GM19043 (cell line): ENCODE measurements at regions not wholly inside any gene's neighbourhood (a gene's known extent, or its start where the extent isn't known, plus 50 kb on each side); places are given as distances from the start of the nearest gene placed in this dataset.
A peak's percentile ranks its signal among the peaks of the same experiment; 100 is the strongest.

ENCODE experiments used
- ATAC-seq: cut with Tn5 transposase; IDR thresholded peaks from one replicate; pipeline ENCODE4 v1.9.1; 2021; ENCODE audit warnings: low read depth; ENCODE audit not compliant: unreplicated experiment

- ATAC-seq, result no peak
Observed at GRCh38 chr11:11789735-11790369, 51.9 kb upstream of the USP47 start.

- ATAC-seq, result no peak
Observed at GRCh38 chr11:11788063-11788710, 53.6 kb upstream of the USP47 start.

DNA sequence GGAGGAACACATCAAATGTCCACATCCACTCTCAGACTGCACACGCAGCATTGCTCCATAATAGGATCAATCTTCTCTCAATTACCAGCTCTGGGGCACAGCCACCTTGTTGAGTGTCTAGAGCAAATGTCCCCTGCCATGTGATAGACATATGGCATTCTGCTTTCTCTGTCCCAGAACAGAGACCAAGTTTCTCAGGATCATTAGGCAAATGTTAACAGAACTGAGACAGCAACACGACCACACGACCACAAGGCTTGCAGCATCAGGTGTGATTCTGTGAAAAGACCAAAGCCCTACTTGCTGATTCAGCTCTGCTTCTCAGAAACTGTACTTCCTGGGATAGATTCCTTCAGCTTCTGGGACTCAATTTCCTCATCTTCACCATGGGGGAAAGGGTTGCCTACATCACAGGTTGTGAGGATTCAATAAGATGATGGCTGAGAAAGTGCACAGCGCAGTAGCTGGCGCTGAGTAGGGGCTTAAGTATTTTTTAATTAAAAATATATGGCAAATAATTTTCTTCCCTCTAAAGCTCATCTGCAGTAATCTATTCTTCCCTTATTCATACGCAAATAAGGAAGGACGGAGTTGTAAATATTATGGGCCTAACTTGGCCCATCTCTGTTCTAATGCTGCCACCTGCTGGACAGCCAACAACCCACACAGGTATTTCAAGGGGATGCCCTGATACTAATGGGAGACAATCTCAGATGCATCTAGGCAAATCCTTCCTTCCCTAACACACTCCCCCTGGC, 54.3 kb upstream of the USP47 start:
- ATAC-seq, result peak; percentile 59

- no peak for ATAC-seq
Observed at GRCh38 chr11:11786771-11787170, 55.0 kb upstream of the USP47 start.

GRCh38 chr11:11786234-11786633, 55.5 kb upstream of the USP47 start:
- ATAC-seq, result no peak

DNA sequence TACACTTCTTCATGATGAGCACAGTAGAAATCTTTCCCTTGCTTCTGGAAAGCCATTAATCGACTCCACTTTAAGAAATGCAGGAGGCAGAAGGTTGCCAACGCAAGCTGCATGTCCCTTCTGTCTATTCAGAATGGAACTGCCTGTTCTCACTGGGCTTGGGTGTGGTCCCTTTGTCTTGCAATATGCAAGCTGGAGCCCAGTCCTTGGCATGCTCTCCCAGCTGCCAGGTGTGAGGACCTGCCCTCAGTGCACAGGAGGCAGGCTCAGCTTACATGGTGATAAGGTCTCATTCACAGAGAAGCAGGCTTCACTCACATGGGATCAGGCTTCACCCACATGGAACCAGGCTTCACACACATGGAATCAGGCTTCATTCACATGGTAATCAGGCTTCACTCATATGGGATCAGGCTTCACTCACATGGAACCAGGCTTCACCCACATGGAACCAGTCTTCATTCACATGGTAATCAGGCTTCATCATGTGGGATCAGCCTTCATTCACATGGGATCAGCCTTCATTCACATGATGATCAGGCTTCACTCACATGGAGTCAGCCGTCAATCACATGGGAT, 59.2 kb upstream of the USP47 start:
- no peak for ATAC-seq

GRCh38 chr11:11780858-11781257, 60.9 kb upstream of the USP47 start:
- no peak for ATAC-seq

GRCh38 chr11:11779975-11780374, 61.8 kb upstream of the USP47 start:
- ATAC-seq, result no peak

GRCh38 chr11:11777897-11778296, 63.9 kb upstream of the USP47 start:
- no peak for ATAC-seq

DNA sequence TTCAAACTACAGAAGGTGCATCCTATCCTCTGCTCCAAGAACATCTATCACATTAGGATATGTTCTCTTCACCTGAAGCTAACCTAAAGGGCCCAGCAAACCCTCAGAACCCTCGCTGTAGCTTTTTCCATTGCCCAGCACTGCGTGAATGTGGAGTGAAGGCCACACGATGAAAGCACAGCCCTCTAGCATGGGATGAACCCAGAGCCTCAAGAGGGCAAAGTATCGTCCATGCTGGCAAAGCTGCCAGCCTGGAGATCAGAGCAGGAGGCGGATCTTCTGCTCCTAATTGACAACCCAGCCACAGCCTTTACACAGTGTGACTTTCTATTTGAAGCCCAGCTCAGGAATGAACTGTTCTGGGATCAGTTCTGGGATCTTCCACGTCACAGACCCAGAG, 65.1 kb upstream of the USP47 start:
- ATAC-seq, result no peak

- no peak for ATAC-seq
Observed at GRCh38 chr11:11774928-11775327, 66.8 kb upstream of the USP47 start.

DNA sequence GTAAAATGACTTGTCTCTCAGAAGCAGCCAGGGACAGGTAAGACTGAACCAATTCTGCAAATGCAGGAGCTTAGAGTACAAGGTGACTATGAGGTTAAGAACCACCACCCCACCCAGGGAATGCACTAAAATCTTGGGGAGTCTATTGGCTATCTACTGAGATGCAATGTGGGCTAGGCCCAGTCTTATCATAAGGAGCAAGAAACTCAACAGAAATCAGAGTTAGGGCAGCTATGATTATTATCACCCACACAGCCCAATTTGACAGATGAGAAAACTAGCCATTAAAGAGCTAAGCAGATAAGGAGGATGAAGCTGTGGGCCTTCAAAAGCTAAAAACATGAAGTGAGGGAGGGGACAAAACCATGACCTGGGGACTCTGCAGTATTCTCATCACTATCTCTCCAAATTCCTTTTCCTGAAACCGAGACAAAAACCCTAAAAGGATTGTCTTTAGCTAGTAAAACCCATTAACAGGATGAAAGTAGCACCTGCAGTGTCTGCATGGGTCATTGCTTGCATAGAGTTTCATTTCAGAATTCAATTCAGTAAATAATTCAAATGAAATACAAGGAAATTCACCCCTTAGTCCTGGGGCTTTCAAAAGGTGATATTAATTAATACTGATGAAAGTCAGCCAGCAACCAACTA, 68.8 kb upstream of the USP47 start:
- ATAC-seq, result no peak

- no peak for ATAC-seq
Observed at GRCh38 chr11:11770921-11771486, 70.8 kb upstream of the USP47 start.

DNA sequence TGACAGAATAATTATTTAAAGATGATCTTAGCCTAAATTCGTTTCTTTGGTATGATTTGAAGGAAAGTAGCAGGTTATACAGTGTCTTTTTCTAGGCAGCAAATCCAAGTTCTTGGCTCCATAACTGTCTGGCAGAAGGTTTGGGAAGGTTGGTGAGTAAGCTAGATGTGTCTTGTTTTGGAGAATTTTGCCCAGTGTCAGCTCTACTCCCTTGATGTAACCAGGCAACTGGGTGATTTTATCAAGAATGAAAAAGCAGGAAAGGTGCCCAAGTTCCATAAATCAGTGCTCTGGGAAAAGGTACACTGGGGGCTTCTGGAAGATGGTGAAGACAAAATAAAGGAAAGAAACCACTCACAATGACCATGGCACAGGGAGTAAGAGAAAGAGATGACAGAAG, 71.5 kb upstream of the USP47 start:
- no peak for ATAC-seq

- no peak for ATAC-seq
Observed at GRCh38 chr11:11769782-11770181, 72.0 kb upstream of the USP47 start.

- no peak for ATAC-seq
Observed at GRCh38 chr11:11769362-11769761, 72.4 kb upstream of the USP47 start.

- no peak for ATAC-seq
Observed at GRCh38 chr11:11764423-11764803, 77.4 kb upstream of the USP47 start.

- no peak for ATAC-seq
Observed at GRCh38 chr11:11763796-11764422, 77.9 kb upstream of the USP47 start.

GRCh38 chr11:11760838-11761237, 80.9 kb upstream of the USP47 start:
- ATAC-seq, result no peak

- ATAC-seq, result no peak
Observed at GRCh38 chr11:11758603-11759196, 83.1 kb upstream of the USP47 start.
